HepG2 (cell line): ENCODE measurements at regions not wholly inside any gene's neighbourhood (a gene's known extent, or its start where the extent isn't known, plus 50 kb on each side); places are given as distances from the start of the nearest gene placed in this dataset.

Experiments
- CTCF ChIP-seq: sonication (generic); formaldehyde crosslinking; IDR thresholded peaks from 2 replicates; pipeline ENCODE4 v1.5.0; 2020; ENCODE audit warnings: mild to moderate bottlenecking, missing genetic modification reagents, moderate library complexity
- HOXA7 ChIP-seq: sonication (generic); formaldehyde crosslinking; IDR thresholded peaks from 2 replicates; pipeline ENCODE4 v1.8.1; 2022; ENCODE audit warnings: mild to moderate bottlenecking, missing genetic modification reagents, moderate library complexity
- TAF1 ChIP-seq: sonication (generic); formaldehyde crosslinking; IDR thresholded peaks from 2 replicates; pipeline ENCODE4 v1.4.0; 2020; ENCODE audit warnings: missing genetic modification reagents
- XBP1 ChIP-seq: sonication (generic); formaldehyde crosslinking; IDR thresholded peaks from 2 replicates; pipeline ENCODE4 v1.5.0; 2020; ENCODE audit warnings: missing genetic modification reagents
- ZC3H13 ChIP-seq: sonication (generic); formaldehyde crosslinking; IDR thresholded peaks from 2 replicates; pipeline ENCODE4 v1.8.1; 2023; ENCODE audit warnings: mild to moderate bottlenecking, missing genetic modification reagents, moderate library complexity
- ZHX1 ChIP-seq: sonication (generic); formaldehyde crosslinking; IDR thresholded peaks from 2 replicates; pipeline ENCODE4 v1.8.1; 2022; ENCODE audit warnings: low read depth, mild to moderate bottlenecking, missing genetic modification reagents
- ZNF138 ChIP-seq: sonication (generic); formaldehyde crosslinking; IDR thresholded peaks from 2 replicates; pipeline ENCODE4 v1.5.0; 2020; ENCODE audit warnings: mild to moderate bottlenecking, low read depth, missing genetic modification reagents
- ZNF383 ChIP-seq: sonication (generic); formaldehyde crosslinking; IDR thresholded peaks from 2 replicates; pipeline ENCODE4 v1.4.0; 2020; ENCODE audit warnings: missing genetic modification reagents, mild to moderate bottlenecking, borderline replicate concordance

- no peak for TF ChIP-seq CTCF
- TF ChIP-seq ZHX1 (CRISPR knock-in tag) = no peak
- TF ChIP-seq ZNF383 (CRISPR knock-in tag) = no peak
- no peak for TF ChIP-seq TAF1 (CRISPR knock-in tag)
- TF ChIP-seq ZC3H13 (CRISPR knock-in tag) = no peak
- no peak for TF ChIP-seq ZNF138
- TF ChIP-seq HOXA7 = no peak
- no peak for TF ChIP-seq XBP1 (CRISPR knock-in tag)
Measured at GRCh38 chr4:123236606-123237005, 160.0 kb upstream of the SPRY1 start.
